ENCODE measurements at regions not wholly inside any gene's neighbourhood (a gene's known extent, or its start where the extent isn't known, plus 50 kb on each side); places are given as distances from the start of the nearest gene placed in this dataset.

GRCh38 chr6:2611092-2611491, 139.6 kb downstream of the MYLK4 start:
- Histone ChIP-seq H3K27ac (ENCODE audit: low read depth, low read length) (no peak overlapping the region), H3K23ac (ENCODE audit: low read length) (no peak overlapping the region), H2BK15ac (replicated peaks; ENCODE audit: low read depth) (no peak overlapping the region), H4K5ac (ENCODE audit: low read length) (no peak overlapping the region), H3K18ac (ENCODE audit: low read length) (no peak overlapping the region), H3K56ac (ENCODE audit: low read length) (no peak overlapping the region), H3K4ac (ENCODE audit: low read depth, low read length) (no peak overlapping the region), H4K8ac (ENCODE audit: low read depth, low read length) (no peak overlapping the region), H3K79me1 (ENCODE audit: low read length) (no peaks in the 10 kb centered on the region), H2BK5ac (ENCODE audit: low read length) (no peak overlapping the region), H3K9ac (ENCODE audit: low read length) (no peak overlapping the region), H3K79me2 (ENCODE audit: control insufficient read depth, insufficient read depth, low read length) (no peaks in the 10 kb centered on the region), H2AK5ac (ENCODE audit: low read length) (no peak overlapping the region), H3K27me3 (ENCODE audit: insufficient read depth, low read length, poor library complexity) (no peaks in the 10 kb centered on the region), H2BK120ac (ENCODE audit: low read depth, low read length) (no peak overlapping the region), H3K4me3 (ENCODE audit: low read length) (no peak overlapping the region), H3K4me1 (ENCODE audit: control insufficient read depth, low read depth, low read length) (no peaks in the 10 kb centered on the region), H3K36me3 (ENCODE audit: control insufficient read depth, insufficient read depth, low read length) (no peaks in the 10 kb centered on the region), H3K4me2 (ENCODE audit: low read length) (no peak overlapping the region)
- DNase-seq = no peak
- no CpG with 5 or more reads among the region's 2 CpGs for WGBS (ENCODE audit: extremely low coverage, insufficient coverage, low lambda C conversion rate)

GRCh38 chr6:2608503-2608902, 142.2 kb downstream of the MYLK4 start:
- H3K56ac ChIP-seq (ENCODE audit: low read length) = no peak overlapping the region
- no peaks in the 10 kb centered on the region for H3K79me2 ChIP-seq (ENCODE audit: control insufficient read depth, insufficient read depth, low read length)
- H3K4ac ChIP-seq (ENCODE audit: low read depth, low read length) = no peak overlapping the region
- H2AK5ac ChIP-seq (ENCODE audit: low read length) = no peak overlapping the region
- no peak for DNase-seq
- H4K5ac ChIP-seq (ENCODE audit: low read length) = no peak overlapping the region
- H2BK120ac ChIP-seq (ENCODE audit: low read depth, low read length) = no peak overlapping the region
- no peak overlapping the region for H3K9ac ChIP-seq (ENCODE audit: low read length)
- H3K27ac ChIP-seq (ENCODE audit: low read depth, low read length) = no peak overlapping the region
- H3K4me3 ChIP-seq (ENCODE audit: low read length) = no peak overlapping the region
- no peaks in the 10 kb centered on the region for H3K79me1 ChIP-seq (ENCODE audit: low read length)
- no peak overlapping the region for H3K4me2 ChIP-seq (ENCODE audit: low read length)
- H2BK15ac ChIP-seq (replicated peaks; ENCODE audit: low read depth) = no peak overlapping the region
- WGBS (ENCODE audit: extremely low coverage, insufficient coverage, low lambda C conversion rate) = no CpG with 5 or more reads among the region's 4 CpGs
- no peak overlapping the region for H3K23ac ChIP-seq (ENCODE audit: low read length)
- no peaks in the 10 kb centered on the region for H3K36me3 ChIP-seq (ENCODE audit: control insufficient read depth, insufficient read depth, low read length)
- no peaks in the 10 kb centered on the region for H3K4me1 ChIP-seq (ENCODE audit: control insufficient read depth, low read depth, low read length)
- H3K18ac ChIP-seq (ENCODE audit: low read length) = no peak overlapping the region
- H3K27me3 ChIP-seq (ENCODE audit: insufficient read depth, low read length, poor library complexity) = no peaks in the 10 kb centered on the region
- H4K8ac ChIP-seq (ENCODE audit: low read depth, low read length) = no peak overlapping the region
- no peak overlapping the region for H2BK5ac ChIP-seq (ENCODE audit: low read length)

GRCh38 chr6:2600363-2600762, 150.4 kb downstream of the MYLK4 start:
- Histone ChIP-seq H3K27ac (ENCODE audit: low read depth, low read length) (no peak overlapping the region), H3K4me1 (ENCODE audit: control insufficient read depth, low read depth, low read length) (no peaks in the 10 kb centered on the region), H2BK5ac (ENCODE audit: low read length) (no peak overlapping the region), H3K4me2 (ENCODE audit: low read length) (no peak overlapping the region), H3K18ac (ENCODE audit: low read length) (no peak overlapping the region), H3K36me3 (ENCODE audit: control insufficient read depth, insufficient read depth, low read length) (no peaks in the 10 kb centered on the region), H2AK5ac (ENCODE audit: low read length) (no peak overlapping the region), H3K23ac (ENCODE audit: low read length) (no peak overlapping the region), H3K79me2 (ENCODE audit: control insufficient read depth, insufficient read depth, low read length) (no peaks in the 10 kb centered on the region), H2BK15ac (replicated peaks; ENCODE audit: low read depth) (no peak overlapping the region), H4K5ac (ENCODE audit: low read length) (no peak overlapping the region), H4K8ac (ENCODE audit: low read depth, low read length) (no peak overlapping the region), H2BK120ac (ENCODE audit: low read depth, low read length) (no peak overlapping the region), H3K4me3 (ENCODE audit: low read length) (no peak overlapping the region), H3K56ac (ENCODE audit: low read length) (no peak overlapping the region), H3K4ac (ENCODE audit: low read depth, low read length) (no peak overlapping the region), H3K79me1 (ENCODE audit: low read length) (no peaks in the 10 kb centered on the region), H3K27me3 (ENCODE audit: insufficient read depth, low read length, poor library complexity) (no peaks in the 10 kb centered on the region), H3K9ac (ENCODE audit: low read length) (no peak overlapping the region)
- no peak for DNase-seq
- WGBS (ENCODE audit: extremely low coverage, insufficient coverage, low lambda C conversion rate) = no CpG with 5 or more reads among the region's 3 CpGs

GRCh38 chr6:2599817-2600216, 150.9 kb downstream of the MYLK4 start:
- Histone ChIP-seq H3K4me2 (ENCODE audit: low read length) (no peak overlapping the region), H2BK15ac (replicated peaks; ENCODE audit: low read depth) (no peak overlapping the region), H2BK5ac (ENCODE audit: low read length) (no peak overlapping the region), H3K27ac (ENCODE audit: low read depth, low read length) (no peak overlapping the region), H3K18ac (ENCODE audit: low read length) (no peak overlapping the region), H2BK120ac (ENCODE audit: low read depth, low read length) (no peak overlapping the region), H3K79me2 (ENCODE audit: control insufficient read depth, insufficient read depth, low read length) (no peaks in the 10 kb centered on the region), H3K9ac (ENCODE audit: low read length) (no peak overlapping the region), H2AK5ac (ENCODE audit: low read length) (no peak overlapping the region), H4K8ac (ENCODE audit: low read depth, low read length) (no peak overlapping the region), H3K4me1 (ENCODE audit: control insufficient read depth, low read depth, low read length) (no peaks in the 10 kb centered on the region), H3K27me3 (ENCODE audit: insufficient read depth, low read length, poor library complexity) (no peaks in the 10 kb centered on the region), H4K5ac (ENCODE audit: low read length) (no peak overlapping the region), H3K79me1 (ENCODE audit: low read length) (no peaks in the 10 kb centered on the region), H3K36me3 (ENCODE audit: control insufficient read depth, insufficient read depth, low read length) (no peaks in the 10 kb centered on the region), H3K23ac (ENCODE audit: low read length) (no peak overlapping the region), H3K56ac (ENCODE audit: low read length) (no peak overlapping the region), H3K4ac (ENCODE audit: low read depth, low read length) (no peak overlapping the region), H3K4me3 (ENCODE audit: low read length) (no peak overlapping the region)
- WGBS (ENCODE audit: extremely low coverage, insufficient coverage, low lambda C conversion rate) = no CpG with 5 or more reads among the region's 5 CpGs
- no peak for DNase-seq

- no peak overlapping the region for H3K4me2 ChIP-seq (ENCODE audit: low read length)
- no peaks in the 10 kb centered on the region for H3K79me2 ChIP-seq (ENCODE audit: control insufficient read depth, insufficient read depth, low read length)
- no peak overlapping the region for H3K9ac ChIP-seq (ENCODE audit: low read length)
- no peak overlapping the region for H3K18ac ChIP-seq (ENCODE audit: low read length)
- H2BK15ac ChIP-seq (replicated peaks; ENCODE audit: low read depth) = no peak overlapping the region
- H3K4ac ChIP-seq (ENCODE audit: low read depth, low read length) = no peak overlapping the region
- H2BK120ac ChIP-seq (ENCODE audit: low read depth, low read length) = no peak overlapping the region
- no peak overlapping the region for H4K5ac ChIP-seq (ENCODE audit: low read length)
- H3K79me1 ChIP-seq (ENCODE audit: low read length) = no peaks in the 10 kb centered on the region
- no peaks in the 10 kb centered on the region for H3K27me3 ChIP-seq (ENCODE audit: insufficient read depth, low read length, poor library complexity)
- H3K27ac ChIP-seq (ENCODE audit: low read depth, low read length) = no peak overlapping the region
- H3K56ac ChIP-seq (ENCODE audit: low read length) = no peak overlapping the region
- H3K4me1 ChIP-seq (ENCODE audit: control insufficient read depth, low read depth, low read length) = no peaks in the 10 kb centered on the region
- no peak overlapping the region for H2AK5ac ChIP-seq (ENCODE audit: low read length)
- no peaks in the 10 kb centered on the region for H3K36me3 ChIP-seq (ENCODE audit: control insufficient read depth, insufficient read depth, low read length)
- H4K8ac ChIP-seq (ENCODE audit: low read depth, low read length) = no peak overlapping the region
- no peak overlapping the region for H3K23ac ChIP-seq (ENCODE audit: low read length)
- DNase-seq = no peak
- WGBS (ENCODE audit: extremely low coverage, insufficient coverage, low lambda C conversion rate) = no CpG with 5 or more reads among the region's 6 CpGs
- H3K4me3 ChIP-seq (ENCODE audit: low read length) = no peak overlapping the region
- no peak overlapping the region for H2BK5ac ChIP-seq (ENCODE audit: low read length)
Observed at GRCh38 chr6:2598867-2599266, 151.9 kb downstream of the MYLK4 start.

GRCh38 chr6:2597991-2598390, 152.7 kb downstream of the MYLK4 start:
- Histone ChIP-seq H3K4me1 (ENCODE audit: control insufficient read depth, low read depth, low read length) (no peaks in the 10 kb centered on the region), H3K27me3 (ENCODE audit: insufficient read depth, low read length, poor library complexity) (no peaks in the 10 kb centered on the region), H2AK5ac (ENCODE audit: low read length) (no peak overlapping the region), H3K56ac (ENCODE audit: low read length) (no peak overlapping the region), H3K27ac (ENCODE audit: low read depth, low read length) (no peak overlapping the region), H2BK120ac (ENCODE audit: low read depth, low read length) (no peak overlapping the region), H2BK5ac (ENCODE audit: low read length) (no peak overlapping the region), H3K18ac (ENCODE audit: low read length) (no peak overlapping the region), H3K36me3 (ENCODE audit: control insufficient read depth, insufficient read depth, low read length) (no peaks in the 10 kb centered on the region), H3K9ac (ENCODE audit: low read length) (no peak overlapping the region), H3K4me3 (ENCODE audit: low read length) (no peak overlapping the region), H4K5ac (ENCODE audit: low read length) (no peak overlapping the region), H3K4me2 (ENCODE audit: low read length) (no peak overlapping the region), H3K79me1 (ENCODE audit: low read length) (no peaks in the 10 kb centered on the region), H3K23ac (ENCODE audit: low read length) (no peak overlapping the region), H3K79me2 (ENCODE audit: control insufficient read depth, insufficient read depth, low read length) (no peaks in the 10 kb centered on the region), H2BK15ac (replicated peaks; ENCODE audit: low read depth) (no peak overlapping the region), H4K8ac (ENCODE audit: low read depth, low read length) (no peak overlapping the region), H3K4ac (ENCODE audit: low read depth, low read length) (no peak overlapping the region)
- no CpG with 5 or more reads among the region's 4 CpGs for WGBS (ENCODE audit: extremely low coverage, insufficient coverage, low lambda C conversion rate)
- DNase-seq = no peak

Measured in mesendoderm (in vitro differentiated cells).